ENCODE measurements at regions not wholly inside any gene's neighbourhood (a gene's known extent, or its start where the extent isn't known, plus 50 kb on each side); places are given as distances from the start of the nearest gene placed in this dataset.

DNA sequence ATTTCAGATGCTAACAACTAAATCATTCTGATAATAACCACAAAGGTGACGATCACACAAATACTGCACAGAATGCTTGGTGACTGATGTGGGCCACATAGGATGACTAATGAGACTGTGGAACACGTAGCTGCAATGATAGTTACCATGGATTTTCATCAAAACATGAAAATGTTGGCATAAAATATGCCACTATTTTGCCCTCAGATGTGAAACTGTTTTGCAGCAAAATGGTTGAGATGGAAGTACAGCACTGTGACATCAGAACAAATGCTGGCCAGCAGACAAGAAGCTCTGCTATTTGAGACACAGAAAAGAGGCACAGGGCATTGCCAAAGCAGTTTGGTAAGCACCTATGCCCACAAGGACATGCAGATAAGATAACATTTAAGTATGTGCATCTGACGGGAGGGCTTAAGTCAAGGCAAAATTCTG lies 83.8 kb downstream of the NIBAN1 start:
- Histone ChIP-seq H3K4me2 (ENCODE audit: insufficient read depth, low read length, poor library complexity, severe bottlenecking) (no peak overlapping the region), H3K27me3 (ENCODE audit: control insufficient read depth in 3 of 3, insufficient read depth in 3 of 3, low read depth in 1 of 3, low read length in 3 of 3) (no peaks in the 10 kb centered on the region), H2AK5ac (ENCODE audit: low read depth, low read length) (no peak overlapping the region), H3K4me1 (ENCODE audit: control insufficient read depth in 2 of 2, insufficient read depth in 1 of 2, low read depth in 1 of 2, low read length in 2 of 2) (no peaks in the 10 kb centered on the region), H3K9ac (ENCODE audit: low read depth, low read length, poor library complexity) (no peak overlapping the region), H3K27ac (replicated peaks; ENCODE audit: low read length) (no peak overlapping the region), H4K91ac (ENCODE audit: low read depth, low read length, poor library complexity) (no peak overlapping the region), H2BK120ac (ENCODE audit: low read depth, low read length) (no peak overlapping the region), H3K79me1 (ENCODE audit: low read depth, low read length) (no peaks in the 10 kb centered on the region), H3K23ac (ENCODE audit: low read depth, low read length, poor library complexity) (no peak overlapping the region), H3K4me3 (ENCODE audit: low read length in 2 of 2) (no peak overlapping the region), H3K9me3 (replicated peaks in 1 of 2; ENCODE audit: control insufficient read depth in 2 of 2, insufficient read depth in 1 of 2, low read depth in 1 of 2, low read length in 2 of 2) (no peaks in the 10 kb centered on the region), H2BK12ac (ENCODE audit: low read length) (no peak overlapping the region), H3K36me3 (replicated peaks in 1 of 2; ENCODE audit: control insufficient read depth in 2 of 2, insufficient read depth in 2 of 2, low read length in 2 of 2) (no peaks in the 10 kb centered on the region), H3K18ac (ENCODE audit: low read length) (no peak overlapping the region), H3K14ac (ENCODE audit: low read length) (no peak overlapping the region), H3K4ac (ENCODE audit: low read length) (no peak overlapping the region), H2BK15ac (ENCODE audit: low read length) (no peak overlapping the region), H2AFZ (ENCODE audit: low read length) (no peak overlapping the region), H4K8ac (ENCODE audit: low read depth, low read length) (no peak overlapping the region), H2BK5ac (ENCODE audit: low read length) (no peak overlapping the region)
- WGBS, 2 donors (ENCODE audit: extremely low coverage in 2 of 2, insufficient read length in 2 of 2, insufficient replicate concordance in 1 of 2): no CpG with 5 or more reads among the region's 3 CpGs
- DNase-seq (ENCODE audit: low spot score): no peak

DNA sequence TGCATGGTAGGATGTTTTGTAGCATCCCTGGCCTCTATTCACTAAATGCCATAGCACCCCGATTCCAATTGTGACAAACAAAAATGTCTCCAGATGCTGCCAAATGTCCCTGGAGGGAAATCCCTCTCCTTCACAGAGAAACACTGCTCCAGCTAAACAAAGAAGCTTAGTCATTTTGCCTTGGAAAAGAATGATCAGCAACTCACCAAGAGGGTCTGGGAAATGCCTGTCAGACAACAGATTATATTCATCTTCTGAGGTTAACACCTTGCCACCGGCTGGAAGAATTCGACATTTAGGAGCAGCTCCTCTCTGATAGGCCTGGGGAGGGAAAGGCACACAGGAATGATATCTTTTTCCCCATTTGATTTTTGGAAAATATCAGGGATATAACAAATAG lies 84.4 kb downstream of the NIBAN1 start:
- Histone ChIP-seq H3K4me2 (ENCODE audit: insufficient read depth, low read length, poor library complexity, severe bottlenecking) (no peak overlapping the region), H3K27ac (replicated peaks; ENCODE audit: low read length) (no peak overlapping the region), H2AK5ac (ENCODE audit: low read depth, low read length) (no peak overlapping the region), H2BK12ac (ENCODE audit: low read length) (no peak overlapping the region), H3K9me3 (replicated peaks in 1 of 2; ENCODE audit: control insufficient read depth in 2 of 2, insufficient read depth in 1 of 2, low read depth in 1 of 2, low read length in 2 of 2) (no peaks in the 10 kb centered on the region), H4K8ac (ENCODE audit: low read depth, low read length) (no peak overlapping the region), H3K36me3 (replicated peaks in 1 of 2; ENCODE audit: control insufficient read depth in 2 of 2, insufficient read depth in 2 of 2, low read length in 2 of 2) (no peaks in the 10 kb centered on the region), H3K23ac (ENCODE audit: low read depth, low read length, poor library complexity) (no peak overlapping the region), H3K4me3 (ENCODE audit: low read length in 2 of 2) (no peak overlapping the region), H2AFZ (ENCODE audit: low read length) (no peak overlapping the region), H3K4ac (ENCODE audit: low read length) (no peak overlapping the region), H3K4me1 (ENCODE audit: control insufficient read depth in 2 of 2, insufficient read depth in 1 of 2, low read depth in 1 of 2, low read length in 2 of 2) (no peaks in the 10 kb centered on the region), H2BK120ac (ENCODE audit: low read depth, low read length) (no peak overlapping the region), H3K27me3 (ENCODE audit: control insufficient read depth in 3 of 3, insufficient read depth in 3 of 3, low read depth in 1 of 3, low read length in 3 of 3) (no peaks in the 10 kb centered on the region), H3K9ac (ENCODE audit: low read depth, low read length, poor library complexity) (no peak overlapping the region), H3K18ac (ENCODE audit: low read length) (no peak overlapping the region), H4K91ac (ENCODE audit: low read depth, low read length, poor library complexity) (no peak overlapping the region), H3K79me1 (ENCODE audit: low read depth, low read length) (no peaks in the 10 kb centered on the region), H2BK15ac (ENCODE audit: low read length) (no peak overlapping the region), H3K14ac (ENCODE audit: low read length) (no peak overlapping the region), H2BK5ac (ENCODE audit: low read length) (no peak overlapping the region)
- DNase-seq (ENCODE audit: low spot score): no peak
- no CpG with 5 or more reads among the region's 3 CpGs for WGBS, 2 donors (ENCODE audit: extremely low coverage in 2 of 2, insufficient read length in 2 of 2, insufficient replicate concordance in 1 of 2)

DNA sequence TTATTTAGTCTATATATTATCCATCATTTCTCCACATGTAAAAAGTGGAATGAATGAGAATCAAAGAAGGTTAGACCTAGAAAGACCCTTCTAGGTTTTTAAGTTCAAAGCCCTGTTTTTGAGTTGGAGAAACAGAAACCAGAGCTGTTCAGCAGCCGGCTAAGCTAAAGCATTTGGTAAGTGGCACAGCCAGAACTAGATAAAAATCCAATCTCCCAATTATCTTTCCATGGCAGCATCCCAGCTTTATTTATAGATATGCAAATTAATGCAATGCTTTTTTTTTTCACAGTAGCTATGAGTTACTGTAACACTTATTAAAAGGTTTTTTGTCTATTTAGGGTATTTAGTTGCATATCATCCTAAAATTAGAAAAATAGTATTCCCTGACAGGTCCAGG lies 85.1 kb downstream of the NIBAN1 start:
- Histone ChIP-seq H4K8ac (ENCODE audit: low read depth, low read length) (no peak overlapping the region), H3K9ac (ENCODE audit: low read depth, low read length, poor library complexity) (no peak overlapping the region), H3K4me1 (ENCODE audit: control insufficient read depth in 2 of 2, insufficient read depth in 1 of 2, low read depth in 1 of 2, low read length in 2 of 2) (no peaks in the 10 kb centered on the region), H3K27ac (replicated peaks; ENCODE audit: low read length) (no peak overlapping the region), H2BK12ac (ENCODE audit: low read length) (no peak overlapping the region), H4K91ac (ENCODE audit: low read depth, low read length, poor library complexity) (no peak overlapping the region), H2AFZ (ENCODE audit: low read length) (no peak overlapping the region), H3K14ac (ENCODE audit: low read length) (no peak overlapping the region), H3K4me2 (ENCODE audit: insufficient read depth, low read length, poor library complexity, severe bottlenecking) (no peak overlapping the region), H3K36me3 (replicated peaks in 1 of 2; ENCODE audit: control insufficient read depth in 2 of 2, insufficient read depth in 2 of 2, low read length in 2 of 2) (no peaks in the 10 kb centered on the region), H3K27me3 (ENCODE audit: control insufficient read depth in 3 of 3, insufficient read depth in 3 of 3, low read depth in 1 of 3, low read length in 3 of 3) (no peaks in the 10 kb centered on the region), H3K4me3 (ENCODE audit: low read length in 2 of 2) (no peak overlapping the region), H3K23ac (ENCODE audit: low read depth, low read length, poor library complexity) (no peak overlapping the region), H3K79me1 (ENCODE audit: low read depth, low read length) (no peaks in the 10 kb centered on the region), H3K4ac (ENCODE audit: low read length) (no peak overlapping the region), H2BK120ac (ENCODE audit: low read depth, low read length) (no peak overlapping the region), H2AK5ac (ENCODE audit: low read depth, low read length) (no peak overlapping the region), H3K9me3 (replicated peaks in 1 of 2; ENCODE audit: control insufficient read depth in 2 of 2, insufficient read depth in 1 of 2, low read depth in 1 of 2, low read length in 2 of 2) (no peaks in the 10 kb centered on the region), H3K18ac (ENCODE audit: low read length) (no peak overlapping the region), H2BK5ac (ENCODE audit: low read length) (no peak overlapping the region), H2BK15ac (ENCODE audit: low read length) (no peak overlapping the region)
- no peak for DNase-seq (ENCODE audit: low spot score)
- no CpG with 5 or more reads among the region's 1 CpG for WGBS, 2 donors (ENCODE audit: extremely low coverage in 2 of 2, insufficient read length in 2 of 2, insufficient replicate concordance in 1 of 2)

DNA sequence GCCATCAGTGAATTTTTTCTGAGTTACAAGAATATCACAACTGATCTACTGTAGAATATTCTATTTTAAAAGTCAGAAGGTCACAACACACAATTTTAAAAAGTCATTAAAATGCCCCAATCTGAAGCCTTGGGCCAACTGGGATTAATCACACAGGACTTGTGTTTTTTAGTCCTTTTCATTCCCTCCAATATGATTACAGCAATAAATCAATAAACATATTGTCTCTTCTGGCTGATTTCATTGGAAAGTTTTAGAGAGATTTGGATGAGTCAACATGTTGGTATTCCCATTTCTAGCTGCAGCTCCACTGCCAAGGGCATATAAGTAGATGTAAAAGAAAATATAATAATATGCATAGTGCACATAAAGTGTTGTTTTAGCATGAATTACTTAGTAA lies 85.8 kb downstream of the NIBAN1 start:
- Histone ChIP-seq H2AFZ (ENCODE audit: low read length) (no peak overlapping the region), H2BK15ac (ENCODE audit: low read length) (no peak overlapping the region), H3K4me1 (ENCODE audit: control insufficient read depth in 2 of 2, insufficient read depth in 1 of 2, low read depth in 1 of 2, low read length in 2 of 2) (no peaks in the 10 kb centered on the region), H3K18ac (ENCODE audit: low read length) (no peak overlapping the region), H3K36me3 (replicated peaks in 1 of 2; ENCODE audit: control insufficient read depth in 2 of 2, insufficient read depth in 2 of 2, low read length in 2 of 2) (no peaks in the 10 kb centered on the region), H3K4me3 (ENCODE audit: low read length in 2 of 2) (no peak overlapping the region), H3K4me2 (ENCODE audit: insufficient read depth, low read length, poor library complexity, severe bottlenecking) (no peak overlapping the region), H3K9ac (ENCODE audit: low read depth, low read length, poor library complexity) (no peak overlapping the region), H3K23ac (ENCODE audit: low read depth, low read length, poor library complexity) (no peak overlapping the region), H2BK12ac (ENCODE audit: low read length) (no peak overlapping the region), H3K79me1 (ENCODE audit: low read depth, low read length) (no peaks in the 10 kb centered on the region), H3K4ac (ENCODE audit: low read length) (no peak overlapping the region), H2AK5ac (ENCODE audit: low read depth, low read length) (no peak overlapping the region), H3K14ac (ENCODE audit: low read length) (no peak overlapping the region), H3K9me3 (replicated peaks in 1 of 2; ENCODE audit: control insufficient read depth in 2 of 2, insufficient read depth in 1 of 2, low read depth in 1 of 2, low read length in 2 of 2) (no peaks in the 10 kb centered on the region), H3K27ac (replicated peaks; ENCODE audit: low read length) (no peak overlapping the region), H2BK5ac (ENCODE audit: low read length) (no peak overlapping the region), H4K91ac (ENCODE audit: low read depth, low read length, poor library complexity) (no peak overlapping the region), H4K8ac (ENCODE audit: low read depth, low read length) (no peak overlapping the region), H2BK120ac (ENCODE audit: low read depth, low read length) (no peak overlapping the region), H3K27me3 (ENCODE audit: control insufficient read depth in 3 of 3, insufficient read depth in 3 of 3, low read depth in 1 of 3, low read length in 3 of 3) (no peaks in the 10 kb centered on the region)
- no peak for DNase-seq (ENCODE audit: low spot score)

Measured in neuronal stem cell (in vitro differentiated cells).